ENCODE measurements at regions not wholly inside any gene's neighbourhood (a gene's known extent, or its start where the extent isn't known, plus 50 kb on each side); places are given as distances from the start of the nearest gene placed in this dataset.

DNA sequence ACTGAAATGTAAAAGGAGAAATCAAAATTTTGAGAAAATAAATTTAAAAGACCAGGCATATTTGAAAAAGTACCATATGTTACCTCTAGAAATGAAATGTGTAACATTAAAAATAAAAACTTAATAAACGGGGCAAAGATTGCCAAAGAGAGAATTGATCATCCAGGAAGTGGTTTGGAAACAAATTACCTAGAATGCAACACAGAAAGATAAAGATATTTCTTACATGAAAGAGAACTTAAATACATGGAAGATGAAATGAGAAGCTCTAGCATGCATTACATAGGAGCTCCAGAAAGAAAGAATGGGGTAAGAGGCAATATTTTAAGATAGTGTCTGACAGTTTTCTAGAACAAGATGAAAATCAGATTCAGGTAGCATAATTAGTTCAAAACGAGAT lies 235.9 kb upstream of the IRF2BP2 start:
- TF ChIP-seq SPI1 (IDR thresholded peaks at IDR 0.05; ENCODE audit: borderline replicate concordance, low read depth) (no peak), GABPA (IDR thresholded peaks at IDR 0.05; ENCODE audit: low read depth) (no peak), POLR2AphosphoS5 (IDR thresholded peaks at IDR 0.05; ENCODE audit: low read depth) (no peak)
- TF ChIP-seq, protein P1, sequence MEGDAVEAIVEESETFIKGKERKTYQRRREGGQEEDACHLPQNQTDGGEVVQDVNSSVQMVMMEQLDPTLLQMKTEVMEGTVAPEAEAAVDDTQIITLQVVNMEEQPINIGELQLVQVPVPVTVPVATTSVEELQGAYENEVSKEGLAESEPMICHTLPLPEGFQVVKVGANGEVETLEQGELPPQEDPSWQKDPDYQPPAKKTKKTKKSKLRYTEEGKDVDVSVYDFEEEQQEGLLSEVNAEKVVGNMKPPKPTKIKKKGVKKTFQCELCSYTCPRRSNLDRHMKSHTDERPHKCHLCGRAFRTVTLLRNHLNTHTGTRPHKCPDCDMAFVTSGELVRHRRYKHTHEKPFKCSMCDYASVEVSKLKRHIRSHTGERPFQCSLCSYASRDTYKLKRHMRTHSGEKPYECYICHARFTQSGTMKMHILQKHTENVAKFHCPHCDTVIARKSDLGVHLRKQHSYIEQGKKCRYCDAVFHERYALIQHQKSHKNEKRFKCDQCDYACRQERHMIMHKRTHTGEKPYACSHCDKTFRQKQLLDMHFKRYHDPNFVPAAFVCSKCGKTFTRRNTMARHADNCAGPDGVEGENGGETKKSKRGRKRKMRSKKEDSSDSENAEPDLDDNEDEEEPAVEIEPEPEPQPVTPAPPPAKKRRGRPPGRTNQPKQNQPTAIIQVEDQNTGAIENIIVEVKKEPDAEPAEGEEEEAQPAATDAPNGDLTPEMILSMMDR (IDR thresholded peaks at IDR 0.05; ENCODE audit: insufficient read depth, low read length) = no peak

Measured in HL-60 (cell line).